SIG-M5 treated with dmso at 0.1 percent for 504 hours (cell line): ENCODE measurements at regions not wholly inside any gene's neighbourhood (a gene's known extent, or its start where the extent isn't known, plus 50 kb on each side); places are given as distances from the start of the nearest gene placed in this dataset.
"Not testable (repeated sequence)": the region's sequence is repeated elsewhere in the genome, so short reads cannot be mapped to it uniquely, and the experiment has no call there.

Source experiments
- DNase-seq: peaks from one replicate; lab custom pipeline; 2025; ENCODE audit not compliant: unreplicated experiment; lab: John Stamatoyannopoulos, UW

GRCh38 chr5:52010454-52010853 lies 627.2 kb downstream of the ISL1 start:
- no peak for DNase-seq

GRCh38 chr5:52013523-52013922 lies 630.3 kb downstream of the ISL1 start:
- no peak for DNase-seq

- no peak for DNase-seq
Measured at GRCh38 chr5:52015760-52016159, 632.5 kb downstream of the ISL1 start.

DNA sequence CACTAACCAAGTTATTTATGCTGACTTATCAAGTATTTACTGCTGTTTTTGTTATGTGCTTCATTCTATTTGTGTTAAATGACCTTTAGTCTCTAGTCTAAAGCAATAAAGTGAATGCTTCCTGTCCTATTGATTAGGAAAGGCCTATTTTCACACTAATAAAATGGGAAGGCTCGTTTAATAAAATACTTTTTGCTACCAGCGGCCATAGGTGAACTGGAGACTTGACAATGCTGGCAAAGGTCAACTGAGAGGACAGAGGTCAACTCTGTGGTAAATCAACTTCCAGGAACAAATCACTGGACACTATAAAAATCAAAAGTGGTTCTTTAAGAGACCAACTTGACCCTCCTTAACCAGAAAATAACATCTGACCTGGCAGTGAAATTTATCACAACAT lies 634.3 kb downstream of the ISL1 start:
- DNase-seq, result no peak

DNA sequence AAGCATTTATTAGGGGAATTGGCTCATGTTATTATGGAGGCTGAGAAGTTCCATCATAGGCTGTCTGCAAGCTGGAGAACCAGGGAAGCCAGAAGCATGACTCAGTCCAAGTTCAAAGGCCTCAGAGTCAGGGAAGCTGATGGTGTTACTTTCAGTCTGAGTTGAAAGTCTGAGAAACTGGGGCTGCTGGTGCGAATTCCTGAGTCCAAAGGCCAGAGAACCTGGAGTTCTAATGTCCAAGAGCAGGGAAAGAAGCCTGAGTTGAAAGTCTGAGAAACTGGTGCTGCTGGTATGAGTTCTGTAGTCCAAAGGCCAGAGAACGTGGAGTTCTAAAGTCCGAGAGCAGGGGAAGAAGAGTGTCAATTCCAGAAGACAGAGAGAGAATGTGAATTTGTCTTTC lies 641.1 kb downstream of the ISL1 start:
- DNase-seq, result no peak

- DNase-seq, result not testable (repeated sequence)
Measured at GRCh38 chr5:52029836-52030235, 646.6 kb downstream of the ISL1 start.

DNA sequence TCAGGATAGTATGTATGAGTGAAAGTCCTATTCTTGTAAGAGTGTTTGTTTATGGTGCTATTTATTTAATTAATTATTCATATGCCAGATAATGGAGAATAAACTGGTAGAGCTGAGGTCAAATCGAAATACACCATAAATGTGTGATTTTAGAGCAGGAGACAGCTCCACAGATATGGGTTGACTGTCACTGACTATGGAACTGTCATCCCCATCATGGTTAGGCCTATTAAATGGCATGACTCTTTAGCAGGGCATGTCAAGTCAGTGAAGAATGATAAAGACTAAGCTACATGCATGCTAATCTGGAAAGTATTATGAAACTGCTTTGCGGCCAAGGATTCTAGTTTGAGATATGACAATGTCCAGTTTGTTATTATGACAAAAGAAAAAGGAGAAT lies 658.6 kb downstream of the ISL1 start:
- DNase-seq, result no peak

DNA sequence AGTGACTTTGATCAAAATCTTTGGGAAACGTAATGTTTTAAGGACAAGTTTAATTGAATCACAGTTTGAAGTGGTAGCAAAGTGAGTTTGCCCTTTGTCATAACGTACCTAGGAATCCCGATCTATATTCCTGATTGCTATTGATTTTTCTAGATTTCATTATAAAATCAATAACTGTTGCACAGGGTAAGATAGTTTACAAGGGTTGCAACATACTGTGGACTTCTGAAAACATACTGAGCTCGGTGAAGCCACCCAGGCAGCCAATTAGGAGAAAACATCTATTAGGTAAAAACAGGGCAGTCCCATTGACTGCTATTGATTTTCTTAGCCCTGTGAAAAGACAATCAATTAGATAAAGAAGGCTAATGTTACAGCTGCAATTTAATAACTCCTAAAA lies 659.9 kb downstream of the ISL1 start:
- no peak for DNase-seq

DNA sequence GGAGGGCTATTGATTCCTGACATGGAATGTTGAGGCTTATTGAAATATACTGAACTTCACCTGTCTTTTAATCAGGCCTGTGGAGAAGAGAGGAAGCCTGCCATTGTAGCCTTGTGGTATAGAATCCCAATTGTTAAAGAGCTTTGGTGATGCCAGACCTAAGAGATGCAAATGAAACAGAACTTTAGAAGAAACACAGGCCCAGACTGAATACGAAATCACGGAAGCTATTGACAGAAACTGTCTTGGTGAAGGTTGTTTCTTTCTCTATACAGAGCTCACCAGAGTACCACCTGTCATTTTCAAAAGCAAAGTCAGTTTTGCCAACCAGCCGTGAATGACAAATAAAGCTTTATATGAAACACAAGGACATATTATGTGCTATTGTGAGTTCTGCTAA lies 660.3 kb downstream of the ISL1 start:
- no peak for DNase-seq

- no peak for DNase-seq
Measured at GRCh38 chr5:52051759-52052158, 668.5 kb downstream of the ISL1 start.

- no peak for DNase-seq
Measured at GRCh38 chr5:52063186-52063585, 679.9 kb downstream of the ISL1 start.

- no peak for DNase-seq
Measured at GRCh38 chr5:52065182-52065581, 681.9 kb downstream of the ISL1 start.

- DNase-seq, result no peak
Measured at GRCh38 chr5:52069997-52070396, 686.7 kb downstream of the ISL1 start.

- no peak for DNase-seq
Measured at GRCh38 chr5:52073993-52074689, 690.9 kb downstream of the ISL1 start.

- no peak for DNase-seq
Measured at GRCh38 chr5:52077941-52078815, 694.9 kb downstream of the ISL1 start.

GRCh38 chr5:52102311-52102710 lies 685.4 kb upstream of the ITGA1 start:
- not testable (repeated sequence) for DNase-seq

DNA sequence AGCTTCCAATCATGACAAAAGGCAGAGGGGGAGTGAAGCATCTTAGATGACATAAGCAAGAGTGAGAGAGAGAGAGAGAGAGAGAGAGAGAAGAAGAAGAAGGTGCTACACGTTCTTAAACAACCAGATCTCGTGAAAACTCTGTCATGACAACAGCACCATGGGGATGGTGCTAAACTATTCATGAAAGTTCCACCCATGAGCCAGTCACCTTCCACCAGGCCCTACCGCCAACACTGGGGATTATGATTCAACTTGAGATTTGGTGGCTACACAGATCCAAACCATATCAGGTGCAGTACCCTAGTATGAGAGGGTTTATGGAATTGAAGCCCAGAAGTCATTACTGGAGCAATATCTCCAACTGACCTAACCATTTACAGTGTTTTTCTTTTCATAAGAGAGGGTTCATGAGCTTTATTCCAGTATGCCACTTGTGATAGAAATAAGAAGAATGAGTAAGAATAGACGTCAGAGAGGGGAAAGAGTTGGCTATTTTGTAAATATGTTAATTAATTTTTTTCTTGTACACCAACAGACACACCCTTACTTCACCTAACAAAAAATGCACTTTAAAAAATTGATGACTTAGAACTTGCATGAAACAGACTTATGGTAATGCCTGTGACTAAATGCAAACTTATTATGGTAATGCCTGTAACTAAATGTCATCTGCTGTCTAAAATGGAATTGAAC lies 680.4 kb upstream of the ITGA1 start:
- no peak for DNase-seq

DNA sequence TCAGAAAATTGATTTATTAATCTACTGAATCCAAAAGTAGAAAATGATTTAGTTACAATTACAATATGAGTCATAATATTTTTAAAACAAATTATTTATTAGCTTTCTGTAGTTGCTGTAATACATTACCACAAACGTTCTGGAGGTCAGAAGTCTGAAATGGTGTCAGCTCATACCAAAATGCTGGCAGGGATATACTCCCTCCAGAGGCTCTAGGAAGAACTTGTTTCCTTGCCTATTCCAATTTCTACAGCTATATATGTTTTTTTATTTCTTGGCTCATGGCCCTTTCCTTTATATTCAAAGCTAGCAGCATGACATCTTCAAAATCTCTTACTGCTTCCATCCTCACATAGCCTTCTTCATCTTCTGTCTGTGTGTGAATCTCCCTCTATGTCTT lies 667.9 kb upstream of the ITGA1 start:
- DNase-seq, result no peak

GRCh38 chr5:52132053-52132452 lies 655.7 kb upstream of the ITGA1 start:
- no peak for DNase-seq

DNA sequence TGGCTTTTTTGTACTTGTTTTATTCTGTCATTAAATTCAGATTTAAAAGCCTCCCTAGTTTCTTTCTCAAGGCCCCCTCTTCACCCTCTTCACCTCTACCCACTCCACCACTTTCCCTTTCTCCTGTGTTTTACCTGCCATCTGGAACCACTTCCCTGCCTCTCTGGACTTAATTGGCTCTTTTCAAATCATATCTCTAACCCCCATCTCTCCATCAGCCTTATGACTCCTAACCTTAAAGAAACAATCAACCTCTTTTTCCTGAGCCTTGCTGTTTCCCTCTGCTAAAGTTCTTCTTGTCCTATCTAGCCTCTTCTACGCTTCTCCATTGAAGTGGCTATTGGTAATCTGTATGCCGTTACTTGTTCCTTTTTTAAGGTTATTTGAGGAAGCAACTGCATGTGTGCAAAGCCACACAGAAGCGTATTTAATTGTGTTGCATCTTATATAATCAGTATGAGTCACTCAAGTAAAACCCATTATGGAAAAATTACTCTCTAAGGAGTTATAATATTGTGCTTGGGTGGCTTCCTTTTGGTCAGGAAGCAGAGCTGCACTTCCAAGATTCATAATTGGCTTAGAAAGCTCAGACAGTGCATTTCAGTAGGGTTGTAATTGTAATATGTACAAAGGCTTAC lies 653.6 kb upstream of the ITGA1 start:
- no peak for DNase-seq

DNA sequence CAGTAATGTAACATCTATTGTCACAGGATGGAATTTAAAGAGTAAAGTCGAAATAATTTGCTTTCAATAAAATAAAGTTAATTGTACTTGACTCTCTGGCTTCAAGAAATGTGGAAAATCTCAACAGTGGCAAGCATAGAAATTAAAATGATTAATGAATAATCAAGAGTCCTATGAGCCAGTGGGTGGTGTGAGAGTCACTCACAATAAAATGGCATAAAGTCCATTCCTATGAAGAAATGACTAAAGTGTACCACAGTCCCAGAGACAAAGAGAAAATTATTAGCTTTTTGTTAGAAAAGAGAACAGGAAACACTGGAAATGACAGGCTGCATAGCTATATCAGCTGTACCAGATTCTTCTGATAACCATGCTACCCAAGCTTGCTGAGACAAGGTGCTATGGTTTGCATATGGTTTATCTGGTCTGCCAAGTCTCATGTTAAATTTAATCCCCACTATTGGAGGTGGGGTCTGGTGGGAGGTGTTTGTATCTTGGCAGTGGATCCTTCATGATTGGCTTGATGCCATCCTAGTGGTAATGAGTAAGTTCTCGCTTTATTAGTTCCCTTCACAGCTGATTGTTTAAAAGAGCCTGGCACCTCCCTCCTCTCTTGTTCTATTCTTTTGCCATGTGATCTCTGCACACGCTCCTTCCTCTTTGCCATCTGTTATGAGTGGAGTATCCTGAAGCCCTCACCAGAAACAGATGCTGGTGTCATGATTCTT lies 647.7 kb upstream of the ITGA1 start:
- DNase-seq, result no peak
